HG03196 (cell line): ENCODE measurements at regions not wholly inside any gene's neighbourhood (a gene's known extent, or its start where the extent isn't known, plus 50 kb on each side); places are given as distances from the start of the nearest gene placed in this dataset.
"Not testable (repeated sequence)": the region's sequence is repeated elsewhere in the genome, so short reads cannot be mapped to it uniquely, and the experiment has no call there.

ENCODE experiments used
- ATAC-seq: cut with Tn5 transposase; IDR thresholded peaks from one replicate; pipeline ENCODE4 v1.9.1; 2021; ENCODE audit not compliant: unreplicated experiment

DNA sequence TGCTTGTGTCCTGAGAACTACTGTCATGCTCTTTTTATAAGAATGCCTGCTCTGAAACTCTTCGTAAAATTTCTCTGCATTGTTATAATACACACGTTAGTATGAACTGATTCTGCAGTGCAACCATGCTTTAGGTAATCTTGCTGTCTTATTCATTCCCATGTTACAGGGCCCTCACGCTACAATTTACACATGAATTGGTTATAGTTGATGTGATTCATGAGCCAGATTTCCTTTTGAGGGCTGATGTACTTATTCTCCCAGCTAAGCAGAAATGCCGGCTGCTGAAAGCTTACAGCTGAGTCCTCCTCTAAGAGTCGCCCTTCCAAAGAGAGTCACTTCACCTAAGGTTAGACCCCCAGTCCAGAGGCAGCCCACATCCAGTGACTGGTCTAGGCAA is 233.5 kb upstream of the PCSK5 start:
- ATAC-seq = no peak

- ATAC-seq = no peak
Observed at GRCh38 chr9:75658301-75658905, 232.1 kb upstream of the PCSK5 start.

GRCh38 chr9:75664597-75664996 is 225.9 kb upstream of the PCSK5 start:
- ATAC-seq = no peak

DNA sequence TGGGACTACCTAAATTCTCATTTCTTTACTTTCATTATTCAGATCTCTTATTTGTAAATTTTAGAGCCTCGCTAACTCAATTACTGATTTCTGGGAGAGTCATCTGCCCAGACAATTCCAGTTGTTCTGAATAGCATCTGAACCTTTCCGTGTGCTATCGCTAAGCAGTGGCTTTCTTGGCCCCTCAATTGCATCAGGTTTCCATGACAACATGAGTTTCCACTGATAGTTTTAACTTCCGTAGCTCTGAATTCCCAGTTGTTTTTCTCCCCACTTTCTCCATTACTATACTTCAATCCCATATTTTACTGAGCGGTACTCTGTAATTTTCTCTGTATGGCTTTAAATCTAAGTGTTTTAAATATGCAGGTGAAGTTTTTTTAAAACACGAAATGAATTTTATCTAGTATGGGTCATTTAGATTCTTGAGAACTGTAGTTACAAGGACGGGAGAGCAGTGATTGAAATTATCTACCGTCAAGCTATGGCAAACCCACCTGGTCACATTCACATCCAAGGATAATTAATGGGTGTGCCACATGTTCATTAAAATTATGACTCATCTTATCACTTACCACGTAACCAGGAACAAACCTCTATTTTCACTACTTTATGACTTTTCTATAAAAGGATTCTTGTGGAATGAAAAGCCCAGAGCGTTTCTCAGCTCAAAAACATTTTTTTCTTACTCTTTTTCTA is 223.5 kb upstream of the PCSK5 start:
- ATAC-seq = no peak

DNA sequence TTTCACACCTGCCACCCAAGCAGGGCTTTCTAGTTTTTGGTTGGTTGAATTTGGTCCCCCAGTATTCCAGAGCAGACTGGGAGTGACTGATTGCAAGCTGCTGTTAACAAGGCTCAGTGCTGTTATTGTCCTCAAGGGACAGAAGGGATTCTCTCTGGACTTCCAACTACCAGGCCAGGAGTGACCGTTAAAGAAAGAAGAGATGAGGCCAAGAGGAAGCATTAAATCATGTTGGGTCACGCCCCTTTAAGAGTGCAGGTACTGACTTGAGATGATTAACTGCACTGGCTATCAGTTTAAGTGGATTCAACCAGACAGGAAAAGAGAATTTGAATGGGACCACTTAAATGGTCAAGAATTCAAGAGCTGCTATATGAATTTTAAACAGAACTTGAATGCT is 220.8 kb upstream of the PCSK5 start:
- no peak for ATAC-seq

DNA sequence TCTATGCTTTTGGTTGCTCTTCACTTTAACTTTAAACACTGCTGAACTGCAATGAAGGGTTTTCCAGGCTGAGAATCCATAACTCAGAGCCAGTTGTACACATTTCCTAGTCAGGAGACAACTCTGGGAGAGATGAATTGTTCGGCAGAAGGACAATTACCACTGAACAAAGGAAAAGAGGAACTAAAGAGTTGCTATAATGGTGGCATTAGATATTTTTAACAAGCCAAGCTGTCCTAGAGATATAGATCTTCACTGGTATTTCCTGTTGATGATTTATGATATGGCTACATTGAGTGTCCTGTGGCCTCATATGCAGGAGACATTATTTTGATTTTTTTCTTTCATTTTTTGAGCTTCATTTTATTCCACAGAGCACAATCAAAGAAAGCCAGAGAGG is 219.1 kb upstream of the PCSK5 start:
- ATAC-seq = no peak

- no peak for ATAC-seq
Observed at GRCh38 chr9:75672478-75672877, 218.0 kb upstream of the PCSK5 start.

GRCh38 chr9:75683591-75683990 is 206.9 kb upstream of the PCSK5 start:
- no peak for ATAC-seq

DNA sequence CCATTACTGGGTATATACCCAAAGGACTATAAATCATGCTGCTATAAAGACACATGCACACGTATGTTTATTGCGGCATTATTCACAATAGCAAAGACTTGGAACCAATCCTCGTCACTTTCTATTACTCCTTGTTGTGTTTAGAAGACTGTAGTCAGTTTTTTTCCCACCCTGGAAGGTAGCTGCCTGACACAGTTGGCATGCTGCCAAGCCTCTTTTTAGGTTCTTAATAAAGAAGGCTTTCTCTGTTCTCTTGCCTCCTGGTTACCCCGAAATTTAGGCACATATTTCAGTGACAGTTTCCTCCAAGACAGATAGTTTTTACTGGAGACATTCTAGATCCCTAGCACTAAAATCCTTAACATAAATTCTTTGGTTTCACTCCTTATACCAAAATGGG is 205.4 kb upstream of the PCSK5 start:
- ATAC-seq = no peak

- no peak for ATAC-seq
Observed at GRCh38 chr9:75687359-75687953, 203.0 kb upstream of the PCSK5 start.

DNA sequence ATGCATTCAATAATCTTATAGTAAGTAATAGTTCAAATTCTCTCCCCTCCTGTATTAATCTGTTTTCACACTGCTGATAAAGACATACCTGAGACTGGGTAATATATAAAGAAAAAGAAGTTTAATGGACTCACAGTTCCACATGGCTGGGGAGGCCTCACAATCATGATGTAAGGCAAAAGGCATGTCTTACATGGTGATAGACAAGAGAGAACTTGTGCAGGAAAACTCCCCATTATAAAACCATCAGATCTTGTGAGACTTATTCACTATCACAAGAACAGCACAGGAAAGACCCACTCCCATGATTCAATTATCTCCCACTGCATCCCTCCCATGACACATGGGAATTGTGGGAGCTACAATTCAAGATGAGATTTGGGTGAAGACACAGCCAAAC is 199.9 kb upstream of the PCSK5 start:
- not testable (repeated sequence) for ATAC-seq

GRCh38 chr9:75691408-75691807 is 199.1 kb upstream of the PCSK5 start:
- no peak for ATAC-seq

DNA sequence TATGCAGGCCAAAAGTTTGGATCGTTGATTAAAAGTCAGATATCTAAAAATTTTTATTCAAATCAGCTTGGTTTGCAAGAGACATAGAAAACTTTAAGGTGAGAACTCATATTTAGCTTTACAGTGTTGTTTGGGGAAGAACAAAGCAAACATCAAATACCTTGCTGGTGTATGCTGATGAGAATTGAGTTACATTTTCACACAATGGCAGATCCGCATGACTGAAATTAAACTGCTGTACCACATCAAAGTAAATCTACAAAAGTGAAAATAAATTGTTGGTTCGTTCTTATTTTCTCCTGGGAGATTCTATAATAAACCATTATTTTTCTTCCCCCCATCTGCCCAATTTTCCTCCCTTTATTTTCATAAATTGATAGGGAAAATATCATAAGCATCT is 198.2 kb upstream of the PCSK5 start:
- ATAC-seq = no peak

DNA sequence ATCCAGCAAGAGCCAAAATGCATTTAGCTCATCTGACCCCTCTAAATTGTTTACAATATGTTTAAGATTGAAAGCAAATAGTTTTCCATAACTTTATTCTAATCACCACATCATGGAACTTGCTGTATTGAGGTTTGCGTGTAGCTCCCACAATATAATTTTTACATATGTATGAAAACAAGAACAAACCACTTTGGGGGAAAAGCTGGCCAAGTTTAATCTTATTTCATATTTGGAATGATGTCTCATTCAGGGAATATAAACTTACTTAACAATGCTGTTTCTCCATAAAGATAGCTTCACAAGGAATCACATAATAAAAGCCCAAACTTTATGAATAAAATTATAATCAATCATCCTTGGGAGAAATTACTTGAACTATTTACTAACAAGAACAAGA is 194.6 kb upstream of the PCSK5 start:
- ATAC-seq = no peak

DNA sequence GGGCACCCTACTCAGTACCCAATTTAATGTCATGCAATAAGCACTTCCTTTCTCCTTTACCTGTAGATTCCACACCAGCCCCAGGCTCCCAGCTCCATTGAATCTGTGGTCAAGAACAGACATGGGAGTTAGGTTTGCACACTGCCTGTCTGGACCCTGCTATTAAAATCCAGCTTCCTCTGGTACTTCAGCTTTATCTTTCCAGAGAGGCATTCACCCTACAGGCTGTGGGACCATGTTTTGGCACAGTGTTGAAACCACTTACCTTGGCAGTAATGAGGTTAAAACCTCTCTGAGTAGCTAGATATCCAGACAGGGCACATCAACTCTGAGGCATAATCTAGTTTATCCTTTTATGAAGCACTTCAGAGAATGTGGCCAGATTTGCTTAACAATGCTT is 191.5 kb upstream of the PCSK5 start:
- no peak for ATAC-seq

GRCh38 chr9:75699625-75700251 is 190.7 kb upstream of the PCSK5 start:
- ATAC-seq = no peak

- ATAC-seq = no peak
Observed at GRCh38 chr9:75700252-75700640, 190.2 kb upstream of the PCSK5 start.

GRCh38 chr9:75707191-75707590 is 183.3 kb upstream of the PCSK5 start:
- ATAC-seq = no peak

DNA sequence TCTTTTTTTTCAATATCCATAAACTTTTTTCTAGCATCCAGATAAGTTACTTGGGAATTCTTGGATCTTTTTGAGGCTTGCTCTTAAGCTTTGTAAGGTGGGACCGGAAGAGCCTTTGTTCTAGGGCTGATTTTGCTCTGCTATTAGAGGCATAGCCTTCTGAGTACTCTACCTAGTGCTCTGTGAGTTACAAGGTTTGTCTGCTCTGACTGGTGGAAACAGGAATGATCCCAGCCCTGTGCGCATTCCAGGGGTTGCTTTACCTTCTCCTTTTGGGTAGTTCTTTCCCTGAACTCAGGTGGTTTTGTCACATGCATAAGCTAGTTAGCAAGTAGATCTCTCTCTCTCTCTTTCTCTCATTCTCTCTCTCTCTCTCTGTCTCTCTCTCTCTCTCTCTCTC is 180.8 kb upstream of the PCSK5 start:
- ATAC-seq = no peak

- ATAC-seq = no peak
Observed at GRCh38 chr9:75712700-75713099, 177.8 kb upstream of the PCSK5 start.

DNA sequence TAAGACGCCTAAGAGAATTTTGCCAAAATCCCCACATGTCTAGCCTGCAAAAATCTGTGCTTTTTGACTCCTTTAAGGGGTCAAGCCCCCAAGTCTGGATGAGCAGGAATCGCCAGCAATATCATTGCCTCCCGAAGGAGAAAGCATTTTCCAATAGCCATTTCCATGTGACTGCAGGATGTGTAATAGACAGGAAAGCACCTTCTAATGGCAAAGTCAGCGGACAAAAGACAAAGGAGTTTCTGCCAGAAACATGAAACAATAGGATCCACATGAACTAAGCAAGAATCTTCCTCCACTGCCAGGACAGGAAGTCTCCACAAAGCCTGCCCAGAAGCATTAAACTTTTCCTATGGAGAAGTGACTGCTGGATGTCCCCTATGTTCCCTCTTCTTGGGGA is 177.1 kb upstream of the PCSK5 start:
- no peak for ATAC-seq

DNA sequence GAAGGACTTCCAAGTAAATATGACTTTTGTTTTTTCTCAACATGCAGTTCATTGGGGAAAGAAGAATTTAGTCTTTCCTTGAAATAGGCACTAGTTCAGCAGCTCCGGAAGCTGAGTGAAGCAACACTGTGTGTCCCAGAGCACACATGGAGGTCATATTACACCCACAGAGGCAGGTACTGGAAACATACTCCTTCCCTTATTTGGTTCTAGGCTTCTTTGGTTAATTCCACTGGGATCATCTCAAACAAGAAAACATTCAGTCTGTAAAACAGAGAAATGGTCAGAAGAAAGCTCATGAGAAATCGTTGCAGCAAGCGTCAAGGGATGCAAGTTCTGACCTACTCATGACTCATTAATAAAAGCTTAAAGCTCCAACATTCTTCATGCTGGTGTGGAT is 175.1 kb upstream of the PCSK5 start:
- no peak for ATAC-seq
